DOHH2 (cell line): ENCODE measurements at regions not wholly inside any gene's neighbourhood (a gene's known extent, or its start where the extent isn't known, plus 50 kb on each side); places are given as distances from the start of the nearest gene placed in this dataset.

Experiments
- EZH2phosphoT487 ChIP-seq: fragments of 200-600 bp; sonication (generic); IDR thresholded peaks from 2 replicates; pipeline ENCODE4 v1.6.1; 2017; ENCODE audit warnings: borderline replicate concordance, mild to moderate bottlenecking, antibody characterized with exemption, low read length, moderate library complexity, mixed read lengths
- TF ChIP-seq, protein P1 (sequence below): fragments of 200-600 bp; sonication (generic); IDR thresholded peaks from one replicate; pipeline ENCODE4 v1.5.1; 2014; ENCODE audit warnings: antibody characterized with exemption, mild to moderate bottlenecking, low read depth, low read length; ENCODE audit not compliant: poor library complexity, severe bottlenecking

DNA sequence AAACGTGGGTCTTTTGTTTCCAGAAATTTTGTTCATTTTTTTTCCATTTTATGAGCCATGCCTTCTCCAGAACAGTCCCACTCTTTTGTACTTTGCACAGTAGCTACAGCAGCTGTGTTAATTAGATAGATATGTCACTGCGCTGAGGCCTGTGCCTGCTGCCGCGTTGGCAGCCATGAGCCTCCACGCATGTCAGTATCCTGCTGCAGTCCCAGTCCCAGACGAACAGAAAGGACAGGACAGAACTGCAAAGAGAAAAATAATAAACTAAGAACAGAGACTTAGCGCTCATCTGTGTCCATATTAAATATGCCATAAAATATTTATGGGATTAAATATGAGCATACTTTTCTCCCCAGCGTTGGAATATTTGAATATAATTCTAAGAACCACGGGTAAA is 442.4 kb upstream of the RARB start:
- TF ChIP-seq, protein P1, sequence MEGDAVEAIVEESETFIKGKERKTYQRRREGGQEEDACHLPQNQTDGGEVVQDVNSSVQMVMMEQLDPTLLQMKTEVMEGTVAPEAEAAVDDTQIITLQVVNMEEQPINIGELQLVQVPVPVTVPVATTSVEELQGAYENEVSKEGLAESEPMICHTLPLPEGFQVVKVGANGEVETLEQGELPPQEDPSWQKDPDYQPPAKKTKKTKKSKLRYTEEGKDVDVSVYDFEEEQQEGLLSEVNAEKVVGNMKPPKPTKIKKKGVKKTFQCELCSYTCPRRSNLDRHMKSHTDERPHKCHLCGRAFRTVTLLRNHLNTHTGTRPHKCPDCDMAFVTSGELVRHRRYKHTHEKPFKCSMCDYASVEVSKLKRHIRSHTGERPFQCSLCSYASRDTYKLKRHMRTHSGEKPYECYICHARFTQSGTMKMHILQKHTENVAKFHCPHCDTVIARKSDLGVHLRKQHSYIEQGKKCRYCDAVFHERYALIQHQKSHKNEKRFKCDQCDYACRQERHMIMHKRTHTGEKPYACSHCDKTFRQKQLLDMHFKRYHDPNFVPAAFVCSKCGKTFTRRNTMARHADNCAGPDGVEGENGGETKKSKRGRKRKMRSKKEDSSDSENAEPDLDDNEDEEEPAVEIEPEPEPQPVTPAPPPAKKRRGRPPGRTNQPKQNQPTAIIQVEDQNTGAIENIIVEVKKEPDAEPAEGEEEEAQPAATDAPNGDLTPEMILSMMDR = no peak
- no peak for TF ChIP-seq EZH2phosphoT487
